ENCODE measurements at regions not wholly inside any gene's neighbourhood (a gene's known extent, or its start where the extent isn't known, plus 50 kb on each side); places are given as distances from the start of the nearest gene placed in this dataset.

DNA sequence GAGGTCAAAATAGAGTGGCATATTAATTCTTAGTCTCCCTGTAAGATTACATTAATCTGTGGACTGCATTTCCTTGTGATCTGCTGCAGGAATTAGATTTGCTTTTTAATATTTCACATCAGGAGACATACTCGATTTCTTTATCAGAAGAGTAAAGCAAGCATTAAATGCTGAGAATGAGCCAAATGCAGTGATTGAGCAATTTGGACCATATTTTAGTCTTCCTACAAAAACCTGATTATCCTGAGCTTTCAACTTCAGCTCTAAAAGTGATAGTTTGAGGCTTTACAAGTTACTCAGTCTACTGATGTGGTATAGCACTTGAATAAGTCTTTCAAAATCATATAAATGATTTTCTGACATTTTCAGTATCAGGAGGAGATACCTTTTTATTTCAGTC, 774.3 kb upstream of the RAB6C start:
- Histone ChIP-seq H3K27ac (replicated peaks) (no peak overlapping the region), H3K4me3 (replicated peaks; ENCODE audit: insufficient read depth, low read length) (no peak overlapping the region), H3K27me3 (ENCODE audit: insufficient read depth, poor library complexity, severe bottlenecking) (no peaks in the 10 kb centered on the region)
- no peak for DNase-seq (ENCODE audit: low read depth in 1 of 2, low spot score in 1 of 2)
- TF ChIP-seq, protein P1, sequence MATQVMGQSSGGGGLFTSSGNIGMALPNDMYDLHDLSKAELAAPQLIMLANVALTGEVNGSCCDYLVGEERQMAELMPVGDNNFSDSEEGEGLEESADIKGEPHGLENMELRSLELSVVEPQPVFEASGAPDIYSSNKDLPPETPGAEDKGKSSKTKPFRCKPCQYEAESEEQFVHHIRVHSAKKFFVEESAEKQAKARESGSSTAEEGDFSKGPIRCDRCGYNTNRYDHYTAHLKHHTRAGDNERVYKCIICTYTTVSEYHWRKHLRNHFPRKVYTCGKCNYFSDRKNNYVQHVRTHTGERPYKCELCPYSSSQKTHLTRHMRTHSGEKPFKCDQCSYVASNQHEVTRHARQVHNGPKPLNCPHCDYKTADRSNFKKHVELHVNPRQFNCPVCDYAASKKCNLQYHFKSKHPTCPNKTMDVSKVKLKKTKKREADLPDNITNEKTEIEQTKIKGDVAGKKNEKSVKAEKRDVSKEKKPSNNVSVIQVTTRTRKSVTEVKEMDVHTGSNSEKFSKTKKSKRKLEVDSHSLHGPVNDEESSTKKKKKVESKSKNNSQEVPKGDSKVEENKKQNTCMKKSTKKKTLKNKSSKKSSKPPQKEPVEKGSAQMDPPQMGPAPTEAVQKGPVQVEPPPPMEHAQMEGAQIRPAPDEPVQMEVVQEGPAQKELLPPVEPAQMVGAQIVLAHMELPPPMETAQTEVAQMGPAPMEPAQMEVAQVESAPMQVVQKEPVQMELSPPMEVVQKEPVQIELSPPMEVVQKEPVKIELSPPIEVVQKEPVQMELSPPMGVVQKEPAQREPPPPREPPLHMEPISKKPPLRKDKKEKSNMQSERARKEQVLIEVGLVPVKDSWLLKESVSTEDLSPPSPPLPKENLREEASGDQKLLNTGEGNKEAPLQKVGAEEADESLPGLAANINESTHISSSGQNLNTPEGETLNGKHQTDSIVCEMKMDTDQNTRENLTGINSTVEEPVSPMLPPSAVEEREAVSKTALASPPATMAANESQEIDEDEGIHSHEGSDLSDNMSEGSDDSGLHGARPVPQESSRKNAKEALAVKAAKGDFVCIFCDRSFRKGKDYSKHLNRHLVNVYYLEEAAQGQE (IDR thresholded peaks at IDR 0.05; ENCODE audit: insufficient replicate concordance, low read depth), result no peak
- TF ChIP-seq, protein P2, sequence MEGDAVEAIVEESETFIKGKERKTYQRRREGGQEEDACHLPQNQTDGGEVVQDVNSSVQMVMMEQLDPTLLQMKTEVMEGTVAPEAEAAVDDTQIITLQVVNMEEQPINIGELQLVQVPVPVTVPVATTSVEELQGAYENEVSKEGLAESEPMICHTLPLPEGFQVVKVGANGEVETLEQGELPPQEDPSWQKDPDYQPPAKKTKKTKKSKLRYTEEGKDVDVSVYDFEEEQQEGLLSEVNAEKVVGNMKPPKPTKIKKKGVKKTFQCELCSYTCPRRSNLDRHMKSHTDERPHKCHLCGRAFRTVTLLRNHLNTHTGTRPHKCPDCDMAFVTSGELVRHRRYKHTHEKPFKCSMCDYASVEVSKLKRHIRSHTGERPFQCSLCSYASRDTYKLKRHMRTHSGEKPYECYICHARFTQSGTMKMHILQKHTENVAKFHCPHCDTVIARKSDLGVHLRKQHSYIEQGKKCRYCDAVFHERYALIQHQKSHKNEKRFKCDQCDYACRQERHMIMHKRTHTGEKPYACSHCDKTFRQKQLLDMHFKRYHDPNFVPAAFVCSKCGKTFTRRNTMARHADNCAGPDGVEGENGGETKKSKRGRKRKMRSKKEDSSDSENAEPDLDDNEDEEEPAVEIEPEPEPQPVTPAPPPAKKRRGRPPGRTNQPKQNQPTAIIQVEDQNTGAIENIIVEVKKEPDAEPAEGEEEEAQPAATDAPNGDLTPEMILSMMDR (IDR thresholded peaks at IDR 0.05; ENCODE audit: insufficient read depth, low read length), result no peak
- TF ChIP-seq POLR2AphosphoS5 (IDR thresholded peaks at IDR 0.05; ENCODE audit: low read depth), result no peak
- no peak for TF ChIP-seq SPI1 (IDR thresholded peaks at IDR 0.05; ENCODE audit: borderline replicate concordance, low read depth)
- no peak for TF ChIP-seq GABPA (IDR thresholded peaks at IDR 0.05; ENCODE audit: low read depth)

GRCh38 chr2:129205766-129206165, 773.7 kb upstream of the RAB6C start:
- Histone ChIP-seq H3K27me3 (ENCODE audit: insufficient read depth, poor library complexity, severe bottlenecking) (no peaks in the 10 kb centered on the region), H3K4me3 (replicated peaks; ENCODE audit: insufficient read depth, low read length) (no peak overlapping the region), H3K27ac (replicated peaks) (no peak overlapping the region)
- TF ChIP-seq, protein P2 (IDR thresholded peaks at IDR 0.05; ENCODE audit: insufficient read depth, low read length), result no peak
- TF ChIP-seq, protein P1 (IDR thresholded peaks at IDR 0.05; ENCODE audit: insufficient replicate concordance, low read depth), result no peak
- no peak for TF ChIP-seq SPI1 (IDR thresholded peaks at IDR 0.05; ENCODE audit: borderline replicate concordance, low read depth)
- no peak for TF ChIP-seq GABPA (IDR thresholded peaks at IDR 0.05; ENCODE audit: low read depth)
- TF ChIP-seq POLR2AphosphoS5 (IDR thresholded peaks at IDR 0.05; ENCODE audit: low read depth), result no peak
- no peak for DNase-seq (ENCODE audit: low read depth in 1 of 2, low spot score in 1 of 2)

DNA sequence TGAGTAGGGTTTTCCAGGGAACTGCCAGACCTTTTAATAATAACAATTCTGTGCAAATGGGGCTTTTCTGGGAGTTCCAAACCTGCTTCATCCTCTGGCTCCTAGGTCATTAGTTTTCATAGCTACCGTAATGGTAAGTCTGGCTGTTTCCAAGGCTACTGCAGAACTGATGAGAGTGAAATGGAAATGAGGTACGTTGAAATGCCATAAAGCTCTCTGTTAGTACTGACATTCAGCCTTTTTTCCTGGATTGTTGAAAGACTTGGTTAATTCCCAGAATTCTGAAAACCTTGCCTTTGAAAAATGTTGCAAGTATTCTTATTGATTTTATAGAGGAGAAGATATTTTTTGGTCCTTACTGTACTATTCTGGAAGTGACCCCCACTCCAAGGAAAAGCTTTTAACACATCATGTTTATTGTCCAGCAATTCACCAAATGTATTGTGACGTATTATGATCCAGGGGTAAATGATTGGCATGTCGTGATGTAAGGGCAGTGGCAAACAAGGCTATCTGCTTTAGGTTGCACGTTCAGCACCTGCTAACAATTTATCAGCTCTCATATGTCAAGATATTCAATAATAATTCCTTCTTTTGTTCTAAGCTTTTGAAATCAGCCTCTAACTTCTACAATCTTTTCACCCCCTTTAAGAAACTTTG, 767.0 kb upstream of the RAB6C start:
- TF ChIP-seq GABPA (IDR thresholded peaks at IDR 0.05; ENCODE audit: low read depth), result no peak
- TF ChIP-seq, protein P1 (IDR thresholded peaks at IDR 0.05; ENCODE audit: insufficient replicate concordance, low read depth), result no peak
- no peak for TF ChIP-seq SPI1 (IDR thresholded peaks at IDR 0.05; ENCODE audit: borderline replicate concordance, low read depth)
- TF ChIP-seq, protein P2 (IDR thresholded peaks at IDR 0.05; ENCODE audit: insufficient read depth, low read length), result no peak
- no peak for TF ChIP-seq POLR2AphosphoS5 (IDR thresholded peaks at IDR 0.05; ENCODE audit: low read depth)
- no peak for DNase-seq (ENCODE audit: low read depth in 1 of 2, low spot score in 1 of 2)

More for the DNA sequence above, 767.0 kb upstream of the RAB6C start:
- Histone ChIP-seq H3K27me3 (ENCODE audit: insufficient read depth, poor library complexity, severe bottlenecking) (no peaks in the 10 kb centered on the region), H3K27ac (replicated peaks) (no peak overlapping the region), H3K4me3 (replicated peaks; ENCODE audit: insufficient read depth, low read length) (no peak overlapping the region)

All from HL-60 (cell line).